ENCODE measurements at regions not wholly inside any gene's neighbourhood (a gene's known extent, or its start where the extent isn't known, plus 50 kb on each side); places are given as distances from the start of the nearest gene placed in this dataset.

DNA sequence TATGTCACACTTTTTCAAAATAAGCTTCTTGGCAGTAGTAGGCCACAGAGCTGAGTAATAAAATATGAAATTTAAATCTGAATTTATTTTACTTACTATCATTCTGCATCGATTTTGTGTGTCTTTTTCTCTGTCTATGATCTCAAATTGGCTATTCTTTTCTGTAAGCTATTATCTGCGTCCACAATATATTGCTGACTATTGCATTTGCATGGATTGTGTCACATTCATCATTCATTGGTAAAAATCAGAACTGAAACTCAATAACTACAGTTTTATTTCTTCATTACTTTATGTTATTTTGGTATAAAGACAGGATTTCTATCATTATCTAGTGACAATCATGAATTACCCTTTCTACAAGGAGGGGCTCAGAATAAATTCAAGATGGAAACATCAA is 154.8 kb upstream of the AGR3 start:
- POLR2A ChIA-PET (ENCODE audit: partially characterized antibody): no interaction called here
- no peak for FAIRE-seq
- TF ChIP-seq RAD21 (IDR thresholded peaks at IDR 0.05 in 1 of 2, conservative IDR thresholded peaks at IDR 0.05 in 1 of 2; ENCODE audit: low read depth in 2 of 2, low read length in 2 of 2): no peak
- no peak for TF ChIP-seq EZH2 (IDR thresholded peaks at IDR 0.05; ENCODE audit: low read depth, low read length, severe bottlenecking)
- no peak for TF ChIP-seq SIRT6 (IDR thresholded peaks at IDR 0.05; ENCODE audit: low read length)
- TF ChIP-seq RFX5 (IDR thresholded peaks at IDR 0.05; ENCODE audit: borderline replicate concordance, low read depth, low read length): no peak
- TF ChIP-seq POLR2A (IDR thresholded peaks at IDR 0.05; ENCODE audit: control extremely low read depth in 1 of 2, low read depth in 2 of 2, low read length in 2 of 2): no peak
- TF ChIP-seq CBX5 (IDR thresholded peaks at IDR 0.05; ENCODE audit: low read depth, low read length): no peak
- no peak for TF ChIP-seq FOSL1 (IDR thresholded peaks at IDR 0.05; ENCODE audit: insufficient read depth, low read depth, low read length)
- no peak for TF ChIP-seq BACH1 (IDR thresholded peaks at IDR 0.05; ENCODE audit: low read length)
- TF ChIP-seq BCL11A (IDR thresholded peaks at IDR 0.05; ENCODE audit: low read depth in 2 of 2, low read length in 2 of 2): no peak
- no peak for TF ChIP-seq CBX8 (IDR thresholded peaks at IDR 0.05; ENCODE audit: borderline replicate concordance, low read depth, low read length)
- no peak for TF ChIP-seq GABPA (IDR thresholded peaks at IDR 0.05; ENCODE audit: borderline replicate concordance, insufficient read depth, low read length)
- no peak for TF ChIP-seq TEAD4 (IDR thresholded peaks at IDR 0.05; ENCODE audit: low read depth, low read length)
- no peak for TF ChIP-seq ZNF274 (IDR thresholded peaks at IDR 0.05; ENCODE audit: borderline replicate concordance, extremely low read depth, low read length)
- no peak for TF ChIP-seq EP300 (IDR thresholded peaks at IDR 0.05; ENCODE audit: borderline replicate concordance in 1 of 2, low read depth in 2 of 2, low read length in 2 of 2)
- no peak for TF ChIP-seq NRF1 (IDR thresholded peaks at IDR 0.05; ENCODE audit: low read depth, low read length)
- no peak for TF ChIP-seq CTBP2 (IDR thresholded peaks at IDR 0.05; ENCODE audit: borderline replicate concordance, insufficient read depth, insufficient read length, low read length)

More for the DNA sequence above, 154.8 kb upstream of the AGR3 start:
- Histone ChIP-seq H3K23me2 (ENCODE audit: low read depth, low read length) (no peaks in the 10 kb centered on the region), H3K18ac (ENCODE audit: extremely low read depth, low read length) (no peak overlapping the region), H4K8ac (ENCODE audit: extremely low read depth, insufficient read depth, low read length) (no peak overlapping the region), H2AK5ac (ENCODE audit: low read depth, low read length) (no peak overlapping the region), H3K27me3 (replicated peaks in 1 of 4; ENCODE audit: control insufficient read depth in 3 of 4, extremely low read depth in 1 of 4, insufficient read depth in 3 of 4, low read length in 3 of 4) (no peaks in the 10 kb centered on the region), H2AFZ (ENCODE audit: low read length) (no peak overlapping the region), H3K9ac (replicated peaks in 1 of 4; ENCODE audit: extremely low read depth in 1 of 4, low read depth in 3 of 4, low read length in 3 of 4) (no peak overlapping the region), H3K14ac (ENCODE audit: insufficient read length) (no peak overlapping the region), H3K4ac (replicated peaks; ENCODE audit: insufficient read length, low read depth, low read length) (no peak overlapping the region), H3K79me1 (ENCODE audit: low read depth, low read length) (no peaks in the 10 kb centered on the region), H2BK120ac (replicated peaks; ENCODE audit: low read depth, low read length) (no peak overlapping the region), H3K27ac (ENCODE audit: low read depth, low read length) (no peak overlapping the region), H3K56ac (replicated peaks; ENCODE audit: insufficient read length, low read depth, low read length) (no peak overlapping the region), H4K20me1 (replicated peaks in 1 of 2; ENCODE audit: control insufficient read depth in 1 of 2, insufficient read depth in 2 of 2, low read length in 2 of 2) (no peaks in the 10 kb centered on the region), H3K23ac (ENCODE audit: insufficient read length) (no peak overlapping the region), H2BK20ac (ENCODE audit: low read length) (no peak overlapping the region), H4K5ac (ENCODE audit: insufficient read length, low read depth, low read length) (no peak overlapping the region), H2BK12ac (ENCODE audit: low read depth, low read length) (no peak overlapping the region), H3K4me3 (ENCODE audit: extremely low read depth in 1 of 4, insufficient read depth in 2 of 4, low read depth in 3 of 4, low read length in 4 of 4) (no peak overlapping the region), H3K36me3 (ENCODE audit: control insufficient read depth in 2 of 4, insufficient read depth in 4 of 4, low read length in 3 of 4) (no peaks in the 10 kb centered on the region), H2BK5ac (ENCODE audit: low read depth, low read length) (no peak overlapping the region), H3K79me2 (ENCODE audit: control insufficient read depth in 1 of 2, insufficient read depth in 2 of 2, low read length in 2 of 2) (no peaks in the 10 kb centered on the region), H3K4me1 (replicated peaks in 1 of 4; ENCODE audit: control insufficient read depth in 3 of 4, insufficient read depth in 4 of 4, low read length in 3 of 4) (no peaks in the 10 kb centered on the region), H4K91ac (replicated peaks; ENCODE audit: insufficient read length, low read length) (no peak overlapping the region), H3K4me2 (ENCODE audit: insufficient read depth in 1 of 2, low read depth in 2 of 2, low read length in 2 of 2) (no peak overlapping the region), H3K9me3 (ENCODE audit: insufficient read depth in 2 of 2, low read depth in 1 of 2, low read length in 1 of 2) (no peaks in the 10 kb centered on the region), H2BK15ac (ENCODE audit: low read length) (no peak overlapping the region)
- CTCF ChIA-PET (ENCODE audit: partially characterized antibody): no interaction called here
- no peak for DNase-seq (ENCODE audit: low read depth in 1 of 2, low spot score in 2 of 2)
- 76% methylated on average over 2 of the region's 2 CpGs; no CpG with 5 or more reads in 1 of the 2 experiments for WGBS, 2 experiments (ENCODE audit: extremely low coverage in 1 of 2, insufficient coverage in 1 of 2, insufficient read length in 1 of 2, insufficient replicate concordance in 2 of 2, low coverage in 1 of 2, low lambda C conversion rate in 2 of 2, missing lambda C conversion rate in 1 of 2)
